NCI-H1436 treated with DMSO at 0.1 percent for 48 hours (cell line): ENCODE measurements at regions not wholly inside any gene's neighbourhood (a gene's known extent, or its start where the extent isn't known, plus 50 kb on each side); places are given as distances from the start of the nearest gene placed in this dataset.
"Not testable (repeated sequence)": the region's sequence is repeated elsewhere in the genome, so short reads cannot be mapped to it uniquely, and the experiment has no call there.

Source experiments
- DNase-seq: peaks from one replicate; lab custom pipeline; 2025; lab: John Stamatoyannopoulos, UW

GRCh38 chr12:9543341-9543740 lies 64.4 kb downstream of the KLRB1 start:
- not testable (repeated sequence) for DNase-seq

DNA sequence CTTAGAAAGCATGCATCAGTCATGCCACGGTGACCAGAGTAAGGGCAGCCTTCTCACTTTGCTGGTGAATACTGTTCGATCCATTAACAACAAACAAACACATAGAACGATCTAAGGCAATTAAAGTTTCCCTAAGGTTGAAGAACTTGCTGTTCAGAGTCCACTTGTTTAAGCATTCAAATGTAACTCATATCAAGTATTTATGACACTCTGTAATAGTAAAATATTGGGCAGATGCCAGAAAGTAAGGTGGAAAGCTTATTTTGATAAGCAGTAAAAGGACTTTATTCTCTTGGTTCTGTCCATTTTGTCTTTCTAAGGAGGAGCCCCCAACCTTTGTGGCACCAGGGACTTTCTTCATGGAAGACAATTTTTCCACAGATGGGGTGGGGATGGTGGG lies 64.9 kb downstream of the KLRB1 start:
- not testable (repeated sequence) for DNase-seq

DNA sequence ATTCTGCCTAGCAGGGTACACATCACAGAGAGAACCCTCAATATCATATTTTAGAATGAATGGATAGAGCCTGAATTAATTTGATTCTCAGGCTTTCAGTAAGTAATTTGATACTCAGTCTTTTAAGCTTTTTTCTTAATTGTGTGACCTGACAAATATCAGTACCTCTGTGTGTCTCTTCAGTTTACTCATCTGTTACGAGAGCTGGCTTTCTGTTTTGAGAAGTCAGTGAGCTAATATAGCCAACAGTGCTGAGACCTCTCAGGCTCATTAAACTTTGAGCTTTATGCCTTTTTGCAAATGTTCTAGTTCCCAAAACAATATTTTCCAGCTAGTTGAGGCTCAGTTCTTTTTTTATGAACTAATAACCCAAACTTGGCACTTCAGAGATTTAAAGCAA lies 91.8 kb downstream of the KLRB1 start:
- not testable (repeated sequence) for DNase-seq

- not testable (repeated sequence) for DNase-seq
These were observed 95.0 kb downstream of the KLRB1 start for GRCh38 chr12:9512695-9513094.

- DNase-seq = not testable (repeated sequence)
These were observed 97.2 kb downstream of the KLRB1 start for GRCh38 chr12:9510392-9511011.

- DNase-seq = no peak
These were observed 98.1 kb downstream of the KLRB1 start for GRCh38 chr12:9509464-9510161.

GRCh38 chr12:9506746-9507145 lies 101.0 kb downstream of the KLRB1 start:
- DNase-seq = no peak

GRCh38 chr12:9503384-9503783 lies 104.3 kb downstream of the KLRB1 start:
- DNase-seq = not testable (repeated sequence)

DNA sequence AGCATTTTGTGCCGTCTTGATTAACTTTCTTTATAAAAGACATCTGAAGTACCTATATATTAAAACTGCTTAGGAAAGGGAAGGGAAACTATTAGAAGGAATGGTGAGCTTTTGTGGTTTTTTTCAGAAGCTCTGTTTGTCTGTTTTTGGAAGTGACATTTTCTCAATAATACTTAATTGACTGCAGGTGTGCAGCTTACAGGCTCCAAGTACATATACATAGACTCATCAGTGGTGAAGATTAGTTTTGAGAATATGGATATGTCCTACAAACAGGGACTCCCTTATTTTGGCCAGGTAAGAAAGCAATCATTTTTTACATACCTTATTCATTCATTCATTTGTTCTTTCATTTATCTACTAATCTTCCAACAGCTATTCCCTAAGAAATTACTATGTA lies 104.9 kb downstream of the KLRB1 start:
- DNase-seq = not testable (repeated sequence)

DNA sequence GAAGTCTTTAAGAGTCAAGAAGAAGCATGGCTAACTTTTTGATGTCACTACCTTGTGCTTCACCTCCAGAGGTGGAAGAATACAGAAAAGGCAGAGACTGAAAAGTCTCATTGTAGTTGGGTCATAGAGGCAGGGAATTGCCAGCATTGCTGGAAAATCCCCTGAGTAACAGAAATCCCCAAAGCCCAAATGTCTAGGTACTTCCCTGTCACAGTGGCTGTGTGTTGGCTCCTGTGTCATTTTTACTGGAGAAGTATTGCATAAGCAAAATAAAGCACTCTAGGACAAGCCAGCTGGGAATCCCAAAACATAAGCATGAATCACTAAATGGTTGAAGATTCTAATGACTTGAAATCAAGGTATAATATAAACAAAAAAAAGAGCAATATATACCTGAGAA lies 114.4 kb downstream of the KLRB1 start:
- not testable (repeated sequence) for DNase-seq

- not testable (repeated sequence) for DNase-seq
These were observed 126.4 kb downstream of the KLRB1 start for GRCh38 chr12:9481289-9481688.

- DNase-seq = not testable (repeated sequence)
These were observed 133.5 kb downstream of the KLRB1 start for GRCh38 chr12:9474197-9474596.

DNA sequence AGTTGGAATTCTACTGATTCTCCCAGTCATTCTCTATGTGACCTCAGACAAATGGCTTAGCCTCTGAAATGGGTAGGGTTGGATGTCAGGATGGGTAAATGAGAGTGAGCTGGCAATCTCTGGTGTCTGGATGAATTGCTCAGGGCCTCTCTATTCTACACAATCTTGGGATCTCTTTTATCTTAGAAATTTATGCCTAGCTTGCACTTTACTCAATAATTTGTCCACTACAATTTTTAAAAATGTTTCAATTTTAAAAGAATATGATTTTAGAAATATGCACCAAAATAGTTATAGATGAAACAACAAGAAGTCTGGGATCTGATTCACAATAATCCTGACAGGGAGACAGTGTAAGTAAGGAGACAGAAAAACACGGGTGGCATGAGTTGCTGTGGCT lies 134.1 kb downstream of the KLRB1 start:
- DNase-seq = not testable (repeated sequence)

DNA sequence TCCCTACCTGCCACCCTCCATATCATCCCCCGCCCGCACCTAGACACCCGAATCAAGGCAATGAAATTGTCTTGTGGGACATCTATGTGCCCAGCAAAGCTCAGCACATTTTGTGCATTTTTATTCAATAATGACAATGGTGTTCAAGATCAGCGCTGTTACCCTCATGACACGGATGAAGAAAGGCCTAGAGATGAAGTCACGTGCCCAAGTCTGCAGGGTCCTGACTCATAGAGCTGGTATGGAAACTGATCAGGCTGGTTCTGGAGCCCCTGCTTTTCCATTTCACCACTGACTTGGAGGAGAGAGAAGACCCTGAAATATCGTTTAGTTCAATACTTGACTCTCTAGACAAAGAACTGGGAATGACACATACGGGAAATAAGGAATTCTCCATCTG lies 136.2 kb downstream of the KLRB1 start:
- not testable (repeated sequence) for DNase-seq

DNA sequence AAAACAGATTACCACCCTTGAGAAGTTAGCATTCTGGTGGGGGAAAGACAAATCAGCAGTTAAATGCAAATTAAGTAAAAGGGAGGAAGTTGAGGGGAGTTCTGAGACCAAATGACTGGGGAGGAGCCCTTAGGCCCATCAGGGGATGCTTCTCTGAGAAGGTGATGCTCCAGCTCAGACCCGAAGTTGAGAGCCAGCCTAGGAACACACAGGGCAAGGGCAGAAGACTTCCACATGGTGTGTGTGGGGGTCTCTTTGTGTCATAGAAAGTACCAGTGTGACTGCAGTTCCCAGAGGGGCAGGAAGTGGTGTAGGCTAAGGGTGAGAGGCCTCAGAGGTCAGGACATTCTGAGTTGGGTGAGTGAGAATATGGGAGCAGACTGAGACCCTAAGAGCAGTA lies 137.3 kb downstream of the KLRB1 start:
- DNase-seq = not testable (repeated sequence)

- not testable (repeated sequence) for DNase-seq
These were observed 137.8 kb downstream of the KLRB1 start for GRCh38 chr12:9469956-9470355.

DNA sequence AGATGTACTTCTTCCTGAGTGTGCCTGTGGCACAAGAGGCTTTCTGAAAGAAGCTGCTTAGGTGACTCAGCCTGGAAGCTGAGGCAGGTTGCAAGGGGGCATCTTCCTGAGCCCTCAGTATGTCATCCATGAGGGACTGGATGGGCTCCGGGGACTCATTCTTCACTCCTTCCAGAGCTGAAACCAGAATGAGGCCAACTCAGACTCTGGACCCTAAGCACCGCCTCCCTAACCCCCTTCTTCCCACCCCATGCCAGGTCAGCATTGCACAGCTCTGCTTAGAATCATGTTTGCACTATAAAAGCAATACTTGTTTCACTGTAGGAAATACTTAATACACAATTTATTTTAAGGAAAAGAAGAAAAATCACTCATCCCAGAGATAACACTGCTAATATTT lies 138.3 kb downstream of the KLRB1 start:
- DNase-seq = not testable (repeated sequence)

GRCh38 chr12:9468998-9469397 lies 138.7 kb downstream of the KLRB1 start:
- not testable (repeated sequence) for DNase-seq

GRCh38 chr12:9468144-9468543 lies 139.6 kb downstream of the KLRB1 start:
- DNase-seq = not testable (repeated sequence)

GRCh38 chr12:9464408-9464807 lies 143.3 kb downstream of the KLRB1 start:
- DNase-seq = no peak

GRCh38 chr12:9455516-9455915 lies 152.2 kb downstream of the KLRB1 start:
- DNase-seq = not testable (repeated sequence)

DNA sequence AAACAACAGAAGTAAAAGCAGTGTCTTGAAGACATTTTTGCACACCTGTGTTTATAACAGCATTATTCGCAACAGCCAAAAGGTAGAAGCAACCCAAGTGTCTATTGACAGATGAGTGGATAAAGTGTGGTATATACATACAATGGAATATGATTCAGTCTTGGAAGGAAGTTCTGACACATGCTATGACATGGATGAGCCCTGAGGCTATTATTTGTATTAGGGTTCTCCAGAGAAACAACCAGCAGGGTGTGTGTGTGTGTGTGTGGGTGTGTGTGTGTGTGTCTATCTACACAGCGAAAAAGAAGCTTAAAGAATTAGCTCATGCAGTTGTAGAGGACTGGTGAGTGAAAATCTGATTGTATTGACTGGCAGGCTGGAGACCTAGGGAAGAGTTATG lies 153.7 kb downstream of the KLRB1 start:
- DNase-seq = not testable (repeated sequence)

- not testable (repeated sequence) for DNase-seq
These were observed 157.6 kb downstream of the KLRB1 start for GRCh38 chr12:9450127-9450567.
